GM12878 (cell line): ENCODE measurements at regions not wholly inside any gene's neighbourhood (a gene's known extent, or its start where the extent isn't known, plus 50 kb on each side); places are given as distances from the start of the nearest gene placed in this dataset.

ENCODE experiments used
- ATAC-seq: fragments of 200-7000 bp; cut with Tn5 transposase; 3 replicates; pipeline ENCODE4 v1.9.1; 2020; ENCODE audit warnings: mild to moderate bottlenecking, moderate library complexity
- BruUV-seq: library from RNA; stranded (reverse); fragments of 400-500 nt; replicated peaks from 2 replicates; lab custom pipeline; 2021; lab: Mats Ljungman, UMichigan
- CTCF ChIA-PET: fragments of 300-600 bp; sonication (Branson Sonifier 250); formaldehyde crosslinking; extraction: SDS; loops from one replicate; lab custom pipeline; 2021; ENCODE audit warnings: inconsistent platforms; lab: Yijun Ruan, JAX
- POLR2A ChIA-PET: fragments of 350-600 bp; formaldehyde crosslinking; extraction: SDS; loops from one replicate; lab custom pipeline; 2021; ENCODE audit warnings: inconsistent platforms; lab: Charles Lee
- RAD21 ChIA-PET: fragments of 300-600 bp; sonication (Branson Sonifier 250); formaldehyde crosslinking; loops from one replicate; lab custom pipeline; 2023; ENCODE audit warnings: antibody characterized with exemption; ENCODE audit not compliant: unreplicated experiment; lab: Charles Lee
- SMC1A ChIA-PET: fragments of 300-600 bp; sonication (Branson Sonifier 250); formaldehyde crosslinking; loops from one replicate; lab custom pipeline; 2023; ENCODE audit not compliant: unreplicated experiment, uncharacterized antibody; lab: Charles Lee
- DNase-seq: peaks from one replicate; pipeline ENCODE4 v3.0.0-alpha.2; 2011; ENCODE audit warnings: low read depth, low spot score
- FAIRE-seq: peaks from 3 replicates; lab custom pipeline; 2011; peaks lifted over from hg19 to GRCh38; lab: Jason Lieb, UNC
- H2AFZ ChIP-seq: 2 replicates; pipeline ENCODE4 v1.6.0; 2011; ENCODE audit warnings: low read depth, low read length, control low read depth; ENCODE audit not compliant: control insufficient read depth
- H3K27ac ChIP-seq: 2 replicates; pipeline ENCODE4 v1.5.1; 2011; ENCODE audit warnings: control low read depth; ENCODE audit not compliant: control insufficient read depth, insufficient read depth
- H3K27me3 ChIP-seq, 2 experiments: replicated peaks in 1 of 2; 2 replicates each; pipeline versions ENCODE4 v1.6.0 to v1.6.1; 2011; ENCODE audit warnings: low read length in 1 of 2; ENCODE audit not compliant: control insufficient read depth in 2 of 2, insufficient read depth in 2 of 2
- H3K36me3 ChIP-seq, 2 experiments: 2 replicates each; pipeline ENCODE4 v1.5.1; 2011; ENCODE audit warnings: low read length in 1 of 2; ENCODE audit not compliant: control insufficient read depth in 2 of 2, insufficient read depth in 2 of 2
- H3K4me1 ChIP-seq: 2 replicates; pipeline ENCODE4 v1.6.1; 2011; ENCODE audit warnings: mild to moderate bottlenecking, low read length, moderate library complexity, mixed read lengths; ENCODE audit not compliant: control insufficient read depth, insufficient read depth
- H3K4me2 ChIP-seq: 2 replicates; pipeline ENCODE4 v1.6.0; 2011; ENCODE audit warnings: control low read depth; ENCODE audit not compliant: control insufficient read depth, insufficient read depth
- H3K4me3 ChIP-seq: fragments of 200-600 bp; sonication (generic); 2 replicates; pipeline ENCODE4 v1.5.1; 2016
- H3K79me2 ChIP-seq: 2 replicates; pipeline ENCODE4 v1.6.0; 2011; ENCODE audit warnings: low read length; ENCODE audit not compliant: control insufficient read depth, insufficient read depth
- H3K9ac ChIP-seq: 2 replicates; pipeline ENCODE4 v1.8.0; 2011; ENCODE audit warnings: low read length, control low read depth, mixed read lengths; ENCODE audit not compliant: control insufficient read depth, insufficient read depth
- H3K9me3 ChIP-seq: replicated peaks from 3 replicates; pipeline ENCODE4 v1.5.1; 2011; ENCODE audit warnings: mild to moderate bottlenecking, low read length; ENCODE audit not compliant: control insufficient read depth, insufficient read depth
- H4K20me1 ChIP-seq: 2 replicates; pipeline ENCODE4 v1.6.0; 2011; ENCODE audit not compliant: control insufficient read depth, insufficient read depth
- ETV6 ChIP-seq, 2 experiments: fragments of 450-650 bp in 1 of 2; IDR thresholded peaks in 1 of 2; conservative IDR thresholded peaks in 1 of 2; 2 replicates each; pipeline ENCODE4 v1.6.1; 2014; ENCODE audit warnings: antibody characterized with exemption in 1 of 2, borderline replicate concordance in 1 of 2, low read depth in 1 of 2, mild to moderate bottlenecking in 1 of 2, moderate library complexity in 1 of 2
- FOS ChIP-seq: IDR thresholded peaks from 3 replicates; pipeline ENCODE4 v1.6.1; 2011; ENCODE audit warnings: borderline replicate concordance; ENCODE audit not compliant: insufficient read length; ENCODE audit errors: extremely low read depth
- GATAD2B ChIP-seq: fragments of 450-650 bp; conservative IDR thresholded peaks from 2 replicates; pipeline ENCODE4 v1.6.1; 2017; ENCODE audit warnings: low read depth, mild to moderate bottlenecking, moderate library complexity
- HDGF ChIP-seq: fragments of 450-650 bp; IDR thresholded peaks from 2 replicates; pipeline ENCODE4 v1.6.1; 2016; ENCODE audit warnings: antibody characterized with exemption
- MTA2 ChIP-seq: fragments of 450-650 bp; IDR thresholded peaks from 2 replicates; pipeline ENCODE4 v1.6.1; 2016; ENCODE audit warnings: low read depth, mild to moderate bottlenecking, moderate library complexity
- MYC ChIP-seq: IDR thresholded peaks from 2 replicates; pipeline ENCODE4 v1.6.1; 2011; ENCODE audit warnings: mild to moderate bottlenecking, low read length, moderate library complexity, inconsistent platforms; ENCODE audit not compliant: insufficient read depth, insufficient replicate concordance, insufficient read length, severe bottlenecking
- NFYA ChIP-seq: IDR thresholded peaks from 2 replicates; pipeline ENCODE4 v1.6.1; 2011; ENCODE audit warnings: low read depth, mild to moderate bottlenecking, low read length, improper control_type of control experiment, borderline replicate concordance
- NKRF ChIP-seq: fragments of 450-650 bp; conservative IDR thresholded peaks from 2 replicates; pipeline ENCODE4 v1.6.1; 2017; ENCODE audit warnings: mild to moderate bottlenecking, moderate library complexity
- POLR2AphosphoS5 ChIP-seq: IDR thresholded peaks from 2 replicates; pipeline ENCODE4 v1.6.1; 2011; ENCODE audit warnings: mild to moderate bottlenecking, low read length, inconsistent platforms
- POU2F2 ChIP-seq: IDR thresholded peaks from 3 replicates; pipeline ENCODE4 v1.6.1; 2011; ENCODE audit warnings: low read depth, mild to moderate bottlenecking, low read length, borderline replicate concordance
- RUNX3 ChIP-seq: IDR thresholded peaks from 2 replicates; pipeline ENCODE4 v1.6.1; 2012; ENCODE audit warnings: low read length, inconsistent platforms
- SMC3 ChIP-seq: IDR thresholded peaks from 2 replicates; pipeline ENCODE4 v1.6.1; 2011; ENCODE audit warnings: low read length, improper control_type of control experiment, borderline replicate concordance
- STAT1 ChIP-seq: fragments of 450-650 bp; conservative IDR thresholded peaks from 2 replicates; pipeline ENCODE4 v1.6.1; 2014; ENCODE audit warnings: antibody characterized with exemption, mild to moderate bottlenecking
- TCF12 ChIP-seq: IDR thresholded peaks from 2 replicates; pipeline ENCODE4 v1.6.1; 2011; ENCODE audit warnings: low read depth, mild to moderate bottlenecking, low read length
- ZNF217 ChIP-seq: fragments of 450-650 bp; IDR thresholded peaks from 2 replicates; pipeline ENCODE4 v1.6.1; 2017; ENCODE audit warnings: antibody characterized with exemption, mild to moderate bottlenecking
- WGBS: methylation state at CpG from one replicate; pipeline ENCODE4 v1.1.6; 2016; ENCODE audit warnings: low lambda C conversion rate; ENCODE audit not compliant: insufficient replicate concordance, insufficient coverage; ENCODE audit errors: missing lambda C conversion rate; 5-methylcytosine and 5-hydroxymethylcytosine counted together
- in situ Hi-C: fragments of 300-500 bp; cut with MboI; formaldehyde crosslinking; loops from 9 replicates; pipeline ENCODE4 v1.14.3; 2018; ENCODE audit warnings: mixed read lengths
- intact Hi-C: fragments of 100-400 bp; cut with micrococcal nuclease; formaldehyde crosslinking; loops from one replicate; pipeline ENCODE4 v1.14.2; 2022; ENCODE audit not compliant: unreplicated experiment

GRCh38 chr10:78876449-78876848 is 192.3 kb upstream of the ZMIZ1 start:
- Histone ChIP-seq H3K9me3 (no peaks in the 10 kb centered on the region; the same call in 1 of the 3 replicates), H2AFZ (no peak overlapping the region), H3K27ac (no peak overlapping the region), H3K4me2 (no peak overlapping the region), H3K4me3 (no peak overlapping the region), H3K36me3 (no peaks in the 10 kb centered on the region), H3K79me2 (no peaks in the 10 kb centered on the region), H3K4me1 (no peaks in the 10 kb centered on the region), H3K9ac (no peak overlapping the region), H4K20me1 (no peaks in the 10 kb centered on the region), H3K27me3 (no peaks in the 10 kb centered on the region; a peak in 2 of 4 replicates)
- TF ChIP-seq GATAD2B (no peak), ZNF217 (no peak), RUNX3 (no peak), SMC3 (no peak), FOS (no peak), NKRF (no peak), HDGF (no peak), ETV6 (conservative IDR thresholded peaks at IDR 0.05 in 1 of 2, IDR thresholded peaks at IDR 0.05 in 1 of 2; ENCODE audit: borderline replicate concordance in 1 of 2, low read depth in 1 of 2) (no peak), MYC (no peak), MTA2 (no peak), POU2F2 (no peak), NFYA (no peak), TCF12 (no peak), STAT1 (no peak), POLR2AphosphoS5 (no peak)
- DNase-seq (no peak), FAIRE-seq (no peak), ATAC-seq (no peak)
- ChIA-PET SMC1A (no interaction called here), RAD21 (no interaction called here), CTCF (no interaction called here), POLR2A (no interaction called here)
- 43% methylated on average over 4 of the region's 4 CpGs for WGBS
- in situ Hi-C loops = no loop called here
- intact Hi-C loops = no loop called here
- BruUV-seq = no TSS peak
